ENCODE measurements at regions not wholly inside any gene's neighbourhood (a gene's known extent, or its start where the extent isn't known, plus 50 kb on each side); places are given as distances from the start of the nearest gene placed in this dataset.
A peak's percentile ranks its signal among the peaks of the same experiment; 100 is the strongest.

DNA sequence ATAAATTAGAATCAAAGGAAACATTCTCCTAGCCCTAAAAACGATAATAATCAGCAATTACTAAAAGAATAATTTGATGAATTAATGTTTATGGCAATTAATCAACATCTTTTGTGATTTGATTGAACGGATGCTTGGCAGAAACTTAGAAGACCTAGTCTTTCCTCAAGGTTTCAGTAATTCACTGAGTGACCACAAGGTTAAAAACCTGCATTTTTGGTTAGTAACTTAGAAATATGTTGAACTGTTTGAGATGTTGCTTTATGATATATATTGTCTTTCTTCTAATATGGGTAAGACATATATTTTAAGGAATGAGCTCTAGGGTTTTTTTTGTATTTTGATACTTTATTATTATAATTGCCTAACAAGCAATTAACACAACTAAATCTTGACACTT, 793.0 kb upstream of the NDST4 start:
- TF ChIP-seq SIN3A (IDR thresholded peaks at IDR 0.05; ENCODE audit: borderline replicate concordance, low read depth, low read length) = no peak
- TF ChIP-seq, protein P1, sequence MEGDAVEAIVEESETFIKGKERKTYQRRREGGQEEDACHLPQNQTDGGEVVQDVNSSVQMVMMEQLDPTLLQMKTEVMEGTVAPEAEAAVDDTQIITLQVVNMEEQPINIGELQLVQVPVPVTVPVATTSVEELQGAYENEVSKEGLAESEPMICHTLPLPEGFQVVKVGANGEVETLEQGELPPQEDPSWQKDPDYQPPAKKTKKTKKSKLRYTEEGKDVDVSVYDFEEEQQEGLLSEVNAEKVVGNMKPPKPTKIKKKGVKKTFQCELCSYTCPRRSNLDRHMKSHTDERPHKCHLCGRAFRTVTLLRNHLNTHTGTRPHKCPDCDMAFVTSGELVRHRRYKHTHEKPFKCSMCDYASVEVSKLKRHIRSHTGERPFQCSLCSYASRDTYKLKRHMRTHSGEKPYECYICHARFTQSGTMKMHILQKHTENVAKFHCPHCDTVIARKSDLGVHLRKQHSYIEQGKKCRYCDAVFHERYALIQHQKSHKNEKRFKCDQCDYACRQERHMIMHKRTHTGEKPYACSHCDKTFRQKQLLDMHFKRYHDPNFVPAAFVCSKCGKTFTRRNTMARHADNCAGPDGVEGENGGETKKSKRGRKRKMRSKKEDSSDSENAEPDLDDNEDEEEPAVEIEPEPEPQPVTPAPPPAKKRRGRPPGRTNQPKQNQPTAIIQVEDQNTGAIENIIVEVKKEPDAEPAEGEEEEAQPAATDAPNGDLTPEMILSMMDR (IDR thresholded peaks at IDR 0.05) = peak; percentile 17; the same call in 1 of the 2 replicates
- TF ChIP-seq, protein P2, sequence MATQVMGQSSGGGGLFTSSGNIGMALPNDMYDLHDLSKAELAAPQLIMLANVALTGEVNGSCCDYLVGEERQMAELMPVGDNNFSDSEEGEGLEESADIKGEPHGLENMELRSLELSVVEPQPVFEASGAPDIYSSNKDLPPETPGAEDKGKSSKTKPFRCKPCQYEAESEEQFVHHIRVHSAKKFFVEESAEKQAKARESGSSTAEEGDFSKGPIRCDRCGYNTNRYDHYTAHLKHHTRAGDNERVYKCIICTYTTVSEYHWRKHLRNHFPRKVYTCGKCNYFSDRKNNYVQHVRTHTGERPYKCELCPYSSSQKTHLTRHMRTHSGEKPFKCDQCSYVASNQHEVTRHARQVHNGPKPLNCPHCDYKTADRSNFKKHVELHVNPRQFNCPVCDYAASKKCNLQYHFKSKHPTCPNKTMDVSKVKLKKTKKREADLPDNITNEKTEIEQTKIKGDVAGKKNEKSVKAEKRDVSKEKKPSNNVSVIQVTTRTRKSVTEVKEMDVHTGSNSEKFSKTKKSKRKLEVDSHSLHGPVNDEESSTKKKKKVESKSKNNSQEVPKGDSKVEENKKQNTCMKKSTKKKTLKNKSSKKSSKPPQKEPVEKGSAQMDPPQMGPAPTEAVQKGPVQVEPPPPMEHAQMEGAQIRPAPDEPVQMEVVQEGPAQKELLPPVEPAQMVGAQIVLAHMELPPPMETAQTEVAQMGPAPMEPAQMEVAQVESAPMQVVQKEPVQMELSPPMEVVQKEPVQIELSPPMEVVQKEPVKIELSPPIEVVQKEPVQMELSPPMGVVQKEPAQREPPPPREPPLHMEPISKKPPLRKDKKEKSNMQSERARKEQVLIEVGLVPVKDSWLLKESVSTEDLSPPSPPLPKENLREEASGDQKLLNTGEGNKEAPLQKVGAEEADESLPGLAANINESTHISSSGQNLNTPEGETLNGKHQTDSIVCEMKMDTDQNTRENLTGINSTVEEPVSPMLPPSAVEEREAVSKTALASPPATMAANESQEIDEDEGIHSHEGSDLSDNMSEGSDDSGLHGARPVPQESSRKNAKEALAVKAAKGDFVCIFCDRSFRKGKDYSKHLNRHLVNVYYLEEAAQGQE (IDR thresholded peaks at IDR 0.05; ENCODE audit: low read depth, low read length) = no peak
- TF ChIP-seq POLR2AphosphoS5 (IDR thresholded peaks at IDR 0.05; ENCODE audit: low read depth, low read length) = no peak
- TF ChIP-seq TEAD4 (IDR thresholded peaks at IDR 0.05; ENCODE audit: borderline replicate concordance, insufficient read depth) = no peak
- TF ChIP-seq, protein P3, sequence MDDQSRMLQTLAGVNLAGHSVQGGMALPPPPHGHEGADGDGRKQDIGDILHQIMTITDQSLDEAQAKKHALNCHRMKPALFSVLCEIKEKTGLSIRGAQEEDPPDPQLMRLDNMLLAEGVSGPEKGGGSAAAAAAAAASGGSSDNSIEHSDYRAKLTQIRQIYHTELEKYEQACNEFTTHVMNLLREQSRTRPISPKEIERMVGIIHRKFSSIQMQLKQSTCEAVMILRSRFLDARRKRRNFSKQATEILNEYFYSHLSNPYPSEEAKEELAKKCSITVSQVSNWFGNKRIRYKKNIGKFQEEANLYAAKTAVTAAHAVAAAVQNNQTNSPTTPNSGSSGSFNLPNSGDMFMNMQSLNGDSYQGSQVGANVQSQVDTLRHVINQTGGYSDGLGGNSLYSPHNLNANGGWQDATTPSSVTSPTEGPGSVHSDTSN (IDR thresholded peaks at IDR 0.05) = no peak
- no peak for TF ChIP-seq SMC3 (IDR thresholded peaks at IDR 0.05; ENCODE audit: low read depth, low read length)
- no peak for TF ChIP-seq EP300 (IDR thresholded peaks at IDR 0.05; ENCODE audit: borderline replicate concordance in 1 of 2, low read depth in 1 of 2, low read length in 1 of 2)
- TF ChIP-seq RXRA (IDR thresholded peaks at IDR 0.05; ENCODE audit: borderline replicate concordance, low read depth) = no peak
